Heart left ventricle (tissue), 16 donors: ENCODE measurements at regions not wholly inside any gene's neighbourhood (a gene's known extent, or its start where the extent isn't known, plus 50 kb on each side); places are given as distances from the start of the nearest gene placed in this dataset.

Experiments
- ATAC-seq, 4 donors: fragments of 200-7000 bp; cut with Tn5 transposase; one replicate each; pipeline ENCODE4 v1.9.1; 2020 to 2022; ENCODE audit warnings: moderate library complexity in 4 of 4, mild to moderate bottlenecking in 3 of 4, moderate number of reproducible peaks in 1 of 4
- DNase-seq, 5 donors: peaks; one replicate each; pipeline ENCODE4 v3.0.0-alpha.2; 2020
- H3K27ac ChIP-seq, 12 donors: fragments of 200-600 bp; sonication (generic) in 4 of 12; one replicate each; pipeline versions ENCODE4 v1.5.0 to v1.8.0; 2016 to 2022; ENCODE audit warnings: mild to moderate bottlenecking in 2 of 12
- H3K27me3 ChIP-seq, 9 donors: fragments of 200-600 bp; sonication (generic) in 2 of 9; one replicate each; pipeline versions ENCODE4 v1.5.1 to v1.8.0; 2016 to 2022; ENCODE audit warnings: mild to moderate bottlenecking in 3 of 9
- H3K36me3 ChIP-seq, 9 donors: fragments of 200-600 bp; sonication (generic) in 2 of 9; one replicate each; pipeline versions ENCODE4 v1.5.0 to v1.8.0; 2018 to 2022; ENCODE audit warnings: mild to moderate bottlenecking in 2 of 9
- H3K4me1 ChIP-seq, 12 donors: fragments of 200-600 bp; sonication (generic) in 4 of 12; one replicate each; pipeline versions ENCODE4 v1.5.0 to v1.8.0; 2016 to 2022; ENCODE audit warnings: mild to moderate bottlenecking in 3 of 12
- H3K4me3 ChIP-seq, 12 donors: fragments of 200-600 bp; sonication (generic) in 4 of 12; one replicate each; pipeline versions ENCODE4 v1.5.0 to v1.8.0; 2017 to 2022; ENCODE audit warnings: mild to moderate bottlenecking in 9 of 12, moderate library complexity in 4 of 12
- H3K9me3 ChIP-seq, 12 donors: fragments of 200-600 bp; sonication (generic) in 4 of 12; one replicate each; pipeline versions ENCODE4 v1.5.0 to v1.8.0; 2016 to 2022; ENCODE audit warnings: mild to moderate bottlenecking in 1 of 12
- POLR2A ChIP-seq, 2 donors: fragments of 450-650 bp; IDR thresholded peaks; one replicate each; pipeline ENCODE4 v1.6.1; 2017; ENCODE audit warnings: antibody characterized with exemption in 2 of 2, mild to moderate bottlenecking in 2 of 2, moderate library complexity in 2 of 2
- WGBS, 4 donors: extraction: QIAGEN DNeasy Blood & Tissue Kit in 2 of 4; methylation state at CpG; one replicate each; pipeline versions ENCODE4 v1.1.5 to v1.1.7; 2013 to 2018; 5-methylcytosine and 5-hydroxymethylcytosine counted together
- intact Hi-C, 10 donors: fragments of 100-400 bp; cut with DNase I; formaldehyde crosslinking; loops; one replicate each; pipeline versions ENCODE4 v1.11.1 to v1.14.2; 2022
- TF ChIP-seq, protein P1 (sequence below), 12 donors: fragments of 200-600 bp; sonication (generic) in 4 of 12; IDR thresholded peaks; one replicate each; pipeline versions ENCODE4 v1.5.0 to v1.8.0; 2018 to 2022; ENCODE audit warnings: antibody characterized with exemption in 12 of 12, mild to moderate bottlenecking in 5 of 12
- donor health status: ischemic (EF 13 %, LVEDD 7.1; RV severe dilation, severe dysfunction).
- donor health status: healthy with polysubstance abuse.
- donor health status: DM: no; HTN: yes; CAD: no.
- donor health status: DM: no; HTN: no; CAD: no.
- donor health status: ischemic (EF 25% LVEDD 6.9; RV normal size, moderate dysfunction).
- donor health status: ischemic (EF 25% LVEDD 5.7; RV mildly dilated, moderate dysfunction).
- donor health status: healthy.
- donor health status: DM: yes; HTN: yes; CAD: no.
- donor health status: ischemic (EF 35%, LVEDD 5.7; RV mildly dilated, moderate dysfunction).
- donor health status: nonischemic (EF 11% LVEDD 7.7; RV severe dilation, severe dysfunction).
- donor health status: DM: yes; HTN: yes; CAD: no.
- donor health status: PGD.
- donor health status: ischemic (EF 29% LVEDD 5.4; RV normal size, mild dysfunction).
- donor health status: nonischemic (EF 23%, LVEDD 6.1; RV moderate dilation, normal function).

DNA sequence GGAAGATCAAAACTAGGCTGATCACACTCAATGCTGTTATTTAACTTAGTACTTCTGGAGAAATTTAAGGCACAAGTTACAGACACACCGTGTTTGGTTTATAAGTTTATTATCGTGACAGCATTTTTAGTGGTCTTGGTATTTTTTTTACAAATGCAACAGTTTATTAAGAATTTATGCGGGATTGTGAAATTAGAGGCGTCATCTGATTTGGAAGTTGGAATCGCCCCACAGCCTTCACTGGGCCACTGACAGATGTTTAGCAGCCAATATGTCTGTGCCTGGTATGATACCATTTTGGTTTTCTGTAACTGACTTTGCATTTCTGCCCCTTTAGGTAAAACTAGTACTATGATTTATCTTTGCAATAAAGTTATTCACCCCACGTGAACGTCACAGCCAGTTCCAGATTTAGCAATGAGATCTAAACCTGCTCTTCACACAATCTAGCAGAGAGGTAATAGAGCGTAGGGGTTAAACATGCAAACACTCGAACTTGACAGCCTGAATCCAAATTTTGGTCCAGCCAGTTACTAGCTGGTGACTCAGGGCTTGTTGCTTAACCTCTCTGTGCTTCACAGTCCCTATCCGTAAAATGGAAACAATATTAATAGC lies 73.2 kb upstream of the SSTR1 start:
- ATAC-seq = no peak
- intact Hi-C loops = no loop called here

GRCh38 chr14:38135106-38135867 lies 72.4 kb upstream of the SSTR1 start:
- WGBS, 4 donors = 76 to 81% (median 80%) methylated on average over 5 of the region's 5 CpGs
- ATAC-seq (no peak), DNase-seq (no peak)
- Histone ChIP-seq H3K4me3 (no peak overlapping the region), H3K27ac (no peak overlapping the region), H3K4me1 (no peaks in the 10 kb centered on the region), H3K9me3 (peaks cover 0 to 3% (median 0%) of the 10 kb centered on the region in 12 donors), H3K27me3 (no peaks in the 10 kb centered on the region), H3K36me3 (no peaks in the 10 kb centered on the region)
- no peak for TF ChIP-seq POLR2A (IDR thresholded peaks at IDR 0.05)
- TF ChIP-seq, protein P1, sequence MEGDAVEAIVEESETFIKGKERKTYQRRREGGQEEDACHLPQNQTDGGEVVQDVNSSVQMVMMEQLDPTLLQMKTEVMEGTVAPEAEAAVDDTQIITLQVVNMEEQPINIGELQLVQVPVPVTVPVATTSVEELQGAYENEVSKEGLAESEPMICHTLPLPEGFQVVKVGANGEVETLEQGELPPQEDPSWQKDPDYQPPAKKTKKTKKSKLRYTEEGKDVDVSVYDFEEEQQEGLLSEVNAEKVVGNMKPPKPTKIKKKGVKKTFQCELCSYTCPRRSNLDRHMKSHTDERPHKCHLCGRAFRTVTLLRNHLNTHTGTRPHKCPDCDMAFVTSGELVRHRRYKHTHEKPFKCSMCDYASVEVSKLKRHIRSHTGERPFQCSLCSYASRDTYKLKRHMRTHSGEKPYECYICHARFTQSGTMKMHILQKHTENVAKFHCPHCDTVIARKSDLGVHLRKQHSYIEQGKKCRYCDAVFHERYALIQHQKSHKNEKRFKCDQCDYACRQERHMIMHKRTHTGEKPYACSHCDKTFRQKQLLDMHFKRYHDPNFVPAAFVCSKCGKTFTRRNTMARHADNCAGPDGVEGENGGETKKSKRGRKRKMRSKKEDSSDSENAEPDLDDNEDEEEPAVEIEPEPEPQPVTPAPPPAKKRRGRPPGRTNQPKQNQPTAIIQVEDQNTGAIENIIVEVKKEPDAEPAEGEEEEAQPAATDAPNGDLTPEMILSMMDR (IDR thresholded peaks at IDR 0.05) = no peak
- intact Hi-C loops = no loop called here

More for the DNA sequence above, 73.2 kb upstream of the SSTR1 start:
- Histone ChIP-seq H3K4me1 (no peaks in the 10 kb centered on the region), H3K36me3 (no peaks in the 10 kb centered on the region), H3K9me3 (peaks cover 0 to 3% (median 0%) of the 10 kb centered on the region in 12 donors), H3K27ac (no peak overlapping the region), H3K27me3 (no peaks in the 10 kb centered on the region), H3K4me3 (no peak overlapping the region)
- TF ChIP-seq, protein P1 (IDR thresholded peaks at IDR 0.05) = no peak
- no peak for TF ChIP-seq POLR2A (IDR thresholded peaks at IDR 0.05)
- WGBS, 4 donors = 85 to 90% (median 89%) methylated on average over 10 of the region's 10 CpGs
- DNase-seq = no peak

DNA sequence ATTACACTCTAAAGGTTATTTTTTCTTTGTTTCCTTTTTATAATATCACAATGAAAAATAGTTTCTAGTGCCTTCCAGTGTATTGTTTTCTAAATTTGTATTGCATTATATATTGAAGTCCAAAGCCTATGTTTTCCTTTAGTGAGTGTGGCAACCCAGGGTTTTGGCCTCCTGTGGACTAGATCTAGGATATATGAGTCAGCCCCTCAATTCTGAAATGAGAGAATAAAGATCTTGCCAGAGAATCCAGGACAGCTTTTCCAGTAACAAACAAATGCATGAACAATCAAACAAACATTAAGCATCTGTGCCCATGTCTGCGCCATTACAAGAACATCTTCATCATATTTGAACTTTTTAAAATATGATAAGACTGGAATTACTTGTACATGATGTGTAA lies 70.7 kb upstream of the SSTR1 start:
- Histone ChIP-seq H3K4me3 (no peak overlapping the region), H3K27me3 (no peaks in the 10 kb centered on the region), H3K36me3 (no peaks in the 10 kb centered on the region), H3K27ac (no peak overlapping the region), H3K9me3 (no peaks in the 10 kb centered on the region), H3K4me1 (no peaks in the 10 kb centered on the region)
- WGBS, 4 donors = 94 to 100% (median 98%) methylated on average over 1 of the region's 1 CpG
- intact Hi-C loops = no loop called here
- ATAC-seq (no peak), DNase-seq (no peak)
- TF ChIP-seq POLR2A (IDR thresholded peaks at IDR 0.05) = no peak
- TF ChIP-seq, protein P1 (IDR thresholded peaks at IDR 0.05) = no peak

GRCh38 chr14:38138473-38139138 lies 69.1 kb upstream of the SSTR1 start:
- H3K4me3 ChIP-seq = no peak overlapping the region
- 85 to 93% (median 91%) methylated on average over 7 of the region's 7 CpGs for WGBS, 4 donors
- no peak for DNase-seq
- H3K27ac ChIP-seq = no peak overlapping the region
- no peaks in the 10 kb centered on the region for H3K4me1 ChIP-seq
- no peaks in the 10 kb centered on the region for H3K36me3 ChIP-seq
- no peak for TF ChIP-seq POLR2A (IDR thresholded peaks at IDR 0.05)
- TF ChIP-seq, protein P1 (IDR thresholded peaks at IDR 0.05) = no peak
- intact Hi-C loops = no loop called here
- no peaks in the 10 kb centered on the region for H3K9me3 ChIP-seq
- ATAC-seq = no peak
- H3K27me3 ChIP-seq = no peaks in the 10 kb centered on the region
